DOHH2 (cell line): ENCODE measurements at regions not wholly inside any gene's neighbourhood (a gene's known extent, or its start where the extent isn't known, plus 50 kb on each side); places are given as distances from the start of the nearest gene placed in this dataset.

Experiments
- H3F3A ChIP-seq: fragments of 200-600 bp; sonication (generic), shearing (Covaris generic); 2 replicates; pipeline ENCODE4 v1.6.0; 2016; ENCODE audit warnings: antibody characterized with exemption, mild to moderate bottlenecking; ENCODE audit not compliant: control insufficient read depth, insufficient read depth
- H3K27ac ChIP-seq: fragments of 200-600 bp; sonication (generic); 2 replicates; pipeline ENCODE4 v1.5.1; 2014; ENCODE audit warnings: low read depth, mild to moderate bottlenecking, low read length, moderate library complexity
- H3K27me3 ChIP-seq: fragments of 200-600 bp; sonication (generic); 2 replicates; pipeline ENCODE4 v1.6.1; 2014; ENCODE audit warnings: mild to moderate bottlenecking, low read length, mixed read lengths; ENCODE audit not compliant: control insufficient read depth
- H3K36me3 ChIP-seq: fragments of 200-600 bp; sonication (generic); 2 replicates; pipeline ENCODE4 v1.6.1; 2014; ENCODE audit warnings: mild to moderate bottlenecking, low read length, moderate library complexity, mixed read lengths; ENCODE audit not compliant: control insufficient read depth
- H3K4me1 ChIP-seq: fragments of 200-600 bp; sonication (generic); 2 replicates; pipeline ENCODE4 v1.6.1; 2014; ENCODE audit warnings: mild to moderate bottlenecking, low read length, mixed read lengths; ENCODE audit not compliant: control insufficient read depth
- H3K4me2 ChIP-seq: fragments of 200-600 bp; sonication (generic); 2 replicates; pipeline ENCODE4 v1.6.0; 2014; ENCODE audit warnings: mild to moderate bottlenecking, low read length, moderate library complexity
- H3K4me3 ChIP-seq: fragments of 200-600 bp; sonication (generic); 2 replicates; pipeline ENCODE4 v1.5.1; 2014; ENCODE audit warnings: mild to moderate bottlenecking, low read length, mixed read lengths
- H3K79me2 ChIP-seq: fragments of 200-600 bp; sonication (generic); 2 replicates; pipeline ENCODE4 v1.6.1; 2014; ENCODE audit warnings: mild to moderate bottlenecking, low read length, mixed read lengths; ENCODE audit not compliant: control insufficient read depth
- H3K9me2 ChIP-seq: fragments of 200-600 bp; sonication (generic); replicated peaks from 2 replicates; pipeline ENCODE4 v1.6.1; 2014; ENCODE audit warnings: mild to moderate bottlenecking, low read length, mixed read lengths; ENCODE audit not compliant: control insufficient read depth
- H3K9me3 ChIP-seq: fragments of 200-600 bp; sonication (generic); 2 replicates; pipeline ENCODE4 v1.6.1; 2014; ENCODE audit warnings: antibody characterized with exemption, low read length, mixed read lengths; ENCODE audit not compliant: control insufficient read depth, insufficient read depth
- H4K20me1 ChIP-seq: fragments of 200-600 bp; sonication (generic); 2 replicates; pipeline ENCODE4 v1.6.0; 2014; ENCODE audit warnings: low read depth, mild to moderate bottlenecking, antibody characterized with exemption, low read length, moderate library complexity; ENCODE audit not compliant: control insufficient read depth, insufficient read depth
- EZH2phosphoT487 ChIP-seq: fragments of 200-600 bp; sonication (generic); IDR thresholded peaks from 2 replicates; pipeline ENCODE4 v1.6.1; 2017; ENCODE audit warnings: borderline replicate concordance, mild to moderate bottlenecking, antibody characterized with exemption, low read length, moderate library complexity, mixed read lengths
- TF ChIP-seq, protein P1 (sequence below): fragments of 200-600 bp; sonication (generic); IDR thresholded peaks from one replicate; pipeline ENCODE4 v1.5.1; 2014; ENCODE audit warnings: antibody characterized with exemption, mild to moderate bottlenecking, low read depth, low read length; ENCODE audit not compliant: poor library complexity, severe bottlenecking

DNA sequence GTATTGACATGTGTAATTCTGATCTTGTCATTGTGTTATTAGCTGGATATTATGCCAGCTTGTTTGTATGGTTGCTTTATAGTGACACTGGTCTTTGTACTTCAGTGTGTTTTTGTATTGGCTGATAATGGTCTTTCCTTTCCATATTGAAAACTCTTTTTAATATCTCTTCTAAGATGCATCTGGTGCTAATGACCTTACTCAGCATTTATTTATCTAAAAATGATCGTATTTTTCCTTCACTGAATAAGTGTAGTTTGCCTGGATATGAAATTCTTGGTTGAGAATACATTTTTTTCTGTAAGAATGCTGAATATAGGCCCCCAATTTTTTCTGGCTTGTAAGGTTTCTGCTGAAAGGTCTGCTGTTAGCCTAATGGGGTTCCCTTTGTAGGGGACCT, 465.5 kb upstream of the TMPRSS15 start:
- H3K36me3 ChIP-seq: no peaks in the 10 kb centered on the region
- H3K9me2 ChIP-seq: no peaks in the 10 kb centered on the region
- H3K79me2 ChIP-seq: no peaks in the 10 kb centered on the region
- no peaks in the 10 kb centered on the region for H3K9me3 ChIP-seq
- no peak overlapping the region for H3K4me3 ChIP-seq
- no peaks in the 10 kb centered on the region for H3F3A ChIP-seq
- no peaks in the 10 kb centered on the region for H3K4me1 ChIP-seq
- no peak overlapping the region for H3K4me2 ChIP-seq
- H4K20me1 ChIP-seq: no peaks in the 10 kb centered on the region
- no peak overlapping the region for H3K27ac ChIP-seq
- H3K27me3 ChIP-seq: no peaks in the 10 kb centered on the region
- TF ChIP-seq, protein P1, sequence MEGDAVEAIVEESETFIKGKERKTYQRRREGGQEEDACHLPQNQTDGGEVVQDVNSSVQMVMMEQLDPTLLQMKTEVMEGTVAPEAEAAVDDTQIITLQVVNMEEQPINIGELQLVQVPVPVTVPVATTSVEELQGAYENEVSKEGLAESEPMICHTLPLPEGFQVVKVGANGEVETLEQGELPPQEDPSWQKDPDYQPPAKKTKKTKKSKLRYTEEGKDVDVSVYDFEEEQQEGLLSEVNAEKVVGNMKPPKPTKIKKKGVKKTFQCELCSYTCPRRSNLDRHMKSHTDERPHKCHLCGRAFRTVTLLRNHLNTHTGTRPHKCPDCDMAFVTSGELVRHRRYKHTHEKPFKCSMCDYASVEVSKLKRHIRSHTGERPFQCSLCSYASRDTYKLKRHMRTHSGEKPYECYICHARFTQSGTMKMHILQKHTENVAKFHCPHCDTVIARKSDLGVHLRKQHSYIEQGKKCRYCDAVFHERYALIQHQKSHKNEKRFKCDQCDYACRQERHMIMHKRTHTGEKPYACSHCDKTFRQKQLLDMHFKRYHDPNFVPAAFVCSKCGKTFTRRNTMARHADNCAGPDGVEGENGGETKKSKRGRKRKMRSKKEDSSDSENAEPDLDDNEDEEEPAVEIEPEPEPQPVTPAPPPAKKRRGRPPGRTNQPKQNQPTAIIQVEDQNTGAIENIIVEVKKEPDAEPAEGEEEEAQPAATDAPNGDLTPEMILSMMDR: no peak
- no peak for TF ChIP-seq EZH2phosphoT487

DNA sequence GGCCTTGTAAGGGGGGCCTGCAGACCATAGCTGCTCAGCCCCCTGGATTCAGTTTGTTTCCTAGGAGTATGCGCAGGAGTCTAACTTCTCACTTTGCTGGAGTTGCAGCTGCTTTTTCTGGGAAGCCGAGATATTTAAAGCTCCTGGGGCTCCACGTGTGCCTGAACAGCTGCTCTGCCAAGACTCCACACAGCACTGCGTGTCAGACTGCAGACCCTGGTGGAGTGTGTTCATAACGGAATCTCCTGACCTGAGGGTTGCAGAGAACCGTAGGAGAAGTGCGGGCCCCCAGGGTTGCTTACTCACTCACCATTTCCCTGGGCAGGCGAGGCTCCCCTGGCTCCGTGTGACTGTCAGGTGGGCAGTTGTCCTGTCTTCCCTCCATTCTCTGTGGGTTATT, 474.3 kb upstream of the TMPRSS15 start:
- Histone ChIP-seq H4K20me1 (no peaks in the 10 kb centered on the region), H3K4me1 (no peaks in the 10 kb centered on the region), H3K79me2 (no peaks in the 10 kb centered on the region), H3K27ac (no peak overlapping the region), H3K27me3 (no peaks in the 10 kb centered on the region), H3K9me2 (no peaks in the 10 kb centered on the region), H3F3A (no peaks in the 10 kb centered on the region), H3K4me2 (no peak overlapping the region), H3K36me3 (no peaks in the 10 kb centered on the region), H3K9me3 (peaks cover 9% of the 10 kb centered on the region; the same call in 1 of the 2 replicates), H3K4me3 (no peak overlapping the region)
- no peak for TF ChIP-seq EZH2phosphoT487
- TF ChIP-seq, protein P1: no peak

DNA sequence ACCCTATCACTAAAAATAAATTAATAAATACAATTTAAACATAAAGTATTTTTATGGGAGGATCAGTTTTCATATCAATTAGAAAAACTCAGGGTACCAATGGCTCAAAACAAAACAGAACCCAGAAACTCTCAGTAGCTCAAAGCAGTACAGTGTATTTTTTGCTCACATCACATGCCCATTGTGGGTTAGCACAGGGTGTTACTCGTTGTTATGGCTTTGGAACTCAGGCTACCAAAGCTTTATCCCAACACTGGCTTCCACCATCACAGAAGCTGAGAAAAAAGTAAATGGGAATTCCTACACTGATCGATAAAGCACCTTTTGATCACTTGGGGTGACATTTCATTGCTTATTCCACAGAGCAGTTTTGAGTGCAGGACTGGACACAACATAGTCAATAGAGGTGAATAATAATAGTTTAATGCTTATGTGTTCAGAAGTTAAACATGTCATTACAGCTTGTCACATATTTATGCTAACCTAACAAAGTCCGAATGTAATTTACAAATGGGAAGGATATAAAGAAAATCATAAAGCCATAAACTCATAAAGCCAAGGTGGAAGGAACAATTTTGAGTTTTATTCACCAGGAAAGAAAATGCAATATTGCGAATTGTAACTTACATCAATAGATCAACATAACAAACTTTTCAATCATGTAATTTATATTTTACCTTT, 484.5 kb upstream of the TMPRSS15 start:
- no peaks in the 10 kb centered on the region for H3K9me2 ChIP-seq
- no peak overlapping the region for H3K4me3 ChIP-seq
- no peaks in the 10 kb centered on the region for H4K20me1 ChIP-seq
- H3K36me3 ChIP-seq: no peaks in the 10 kb centered on the region
- H3K4me2 ChIP-seq: no peak overlapping the region
- H3K27ac ChIP-seq: no peak overlapping the region
- no peaks in the 10 kb centered on the region for H3K9me3 ChIP-seq
- H3K79me2 ChIP-seq: no peaks in the 10 kb centered on the region
- H3F3A ChIP-seq: no peaks in the 10 kb centered on the region
- no peak for TF ChIP-seq EZH2phosphoT487
- TF ChIP-seq, protein P1: no peak
- H3K4me1 ChIP-seq: no peaks in the 10 kb centered on the region
- H3K27me3 ChIP-seq: no peaks in the 10 kb centered on the region
